Muscle layer of duodenum (tissue), 2 donors: ENCODE measurements at regions not wholly inside any gene's neighbourhood (a gene's known extent, or its start where the extent isn't known, plus 50 kb on each side); places are given as distances from the start of the nearest gene placed in this dataset.

ENCODE experiments used
- H3K27ac ChIP-seq: one replicate; pipeline ENCODE4 v1.7.0; 2013; ENCODE audit warnings: mild to moderate bottlenecking, low read length
- H3K27me3 ChIP-seq: one replicate; pipeline ENCODE4 v1.7.0; 2013; ENCODE audit warnings: low read depth, mild to moderate bottlenecking, control low read depth, low read length
- H3K36me3 ChIP-seq, 2 donors: one replicate each; pipeline ENCODE4 v1.7.0; 2013; ENCODE audit warnings: low read length in 2 of 2, control low read depth in 1 of 2, mild to moderate bottlenecking in 1 of 2; ENCODE audit not compliant: insufficient read depth in 2 of 2, control insufficient read depth in 1 of 2
- H3K4me1 ChIP-seq, 2 donors: one replicate each; pipeline ENCODE4 v1.7.0; 2013; ENCODE audit warnings: low read length in 2 of 2, mild to moderate bottlenecking in 2 of 2, control low read depth in 1 of 2, moderate library complexity in 1 of 2; ENCODE audit not compliant: insufficient read depth in 2 of 2, control insufficient read depth in 1 of 2
- H3K4me3 ChIP-seq, 2 donors: one replicate each; pipeline ENCODE4 v1.7.0; 2013; ENCODE audit warnings: low read length in 2 of 2, low read depth in 1 of 2, mild to moderate bottlenecking in 1 of 2
- H3K9me3 ChIP-seq, 2 donors: one replicate each; pipeline ENCODE4 v1.7.0; 2013; ENCODE audit warnings: low read length in 2 of 2, control low read depth in 1 of 2, mild to moderate bottlenecking in 1 of 2; ENCODE audit not compliant: control insufficient read depth in 1 of 2
- donor health status: healthy.

DNA sequence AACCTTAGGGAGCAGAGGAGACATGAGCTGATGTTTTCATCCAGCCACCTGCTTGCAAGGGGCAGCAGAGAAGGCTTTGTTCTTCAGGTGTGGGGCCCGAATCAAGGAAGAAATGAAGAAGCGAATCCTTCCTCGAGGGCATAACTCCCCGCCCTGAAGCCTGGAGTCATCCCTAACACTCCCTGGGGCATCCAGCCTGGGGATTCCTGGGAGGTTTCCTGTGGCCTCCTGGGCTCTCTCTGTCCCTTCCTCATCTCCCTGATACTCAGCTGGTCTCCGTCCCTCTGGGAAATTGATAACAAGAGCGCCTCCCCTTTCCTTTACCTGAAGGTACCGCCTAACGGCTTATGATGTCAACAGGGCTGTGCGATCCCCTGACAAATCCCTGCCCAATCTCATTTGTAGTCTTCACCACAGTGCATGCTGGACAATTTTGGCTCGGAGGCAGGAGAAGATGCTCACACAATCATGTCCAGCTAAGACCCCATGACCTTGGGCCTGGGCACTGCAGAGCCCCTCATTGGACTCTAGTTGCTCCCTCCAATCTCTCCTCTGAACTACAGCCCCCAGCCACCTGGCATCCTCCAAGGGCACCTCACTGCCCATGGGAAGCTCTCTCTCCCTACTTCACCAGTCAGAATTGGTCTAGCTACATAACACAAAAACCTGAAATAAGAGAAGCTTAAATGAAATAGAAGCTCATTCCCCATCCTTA lies 80.6 kb upstream of the RTL6 start:
- Histone ChIP-seq H3K4me1 (no peaks in the 10 kb centered on the region), H3K27ac (no peak overlapping the region), H3K27me3 (peaks cover 4% of the 10 kb centered on the region), H3K9me3 (no peaks in the 10 kb centered on the region), H3K4me3 (no peak overlapping the region), H3K36me3 (no peaks in the 10 kb centered on the region)

GRCh38 chr22:44578110-44578457 lies 80.1 kb upstream of the RTL6 start:
- H3K36me3 ChIP-seq: no peaks in the 10 kb centered on the region

GRCh38 chr22:44577391-44578109 lies 79.5 kb upstream of the RTL6 start:
- Histone ChIP-seq H3K36me3 (no peaks in the 10 kb centered on the region), H3K27me3 (peaks cover 4% of the 10 kb centered on the region), H3K9me3 (no peaks in the 10 kb centered on the region), H3K27ac (no peak overlapping the region), H3K4me3 (no peak overlapping the region), H3K4me1 (no peaks in the 10 kb centered on the region)

More at GRCh38 chr22:44578110-44578457, 80.1 kb upstream of the RTL6 start:
- Histone ChIP-seq H3K4me1 (no peaks in the 10 kb centered on the region), H3K27me3 (peaks cover 4% of the 10 kb centered on the region), H3K4me3 (no peak overlapping the region), H3K9me3 (no peaks in the 10 kb centered on the region), H3K27ac (no peak overlapping the region)

GRCh38 chr22:44576311-44577260 lies 78.6 kb upstream of the RTL6 start:
- H3K36me3 ChIP-seq: no peaks in the 10 kb centered on the region
- H3K4me1 ChIP-seq: no peaks in the 10 kb centered on the region
- no peak overlapping the region for H3K4me3 ChIP-seq
- H3K27me3 ChIP-seq: peaks cover 4% of the 10 kb centered on the region
- H3K9me3 ChIP-seq: no peaks in the 10 kb centered on the region
- H3K27ac ChIP-seq: no peak overlapping the region

DNA sequence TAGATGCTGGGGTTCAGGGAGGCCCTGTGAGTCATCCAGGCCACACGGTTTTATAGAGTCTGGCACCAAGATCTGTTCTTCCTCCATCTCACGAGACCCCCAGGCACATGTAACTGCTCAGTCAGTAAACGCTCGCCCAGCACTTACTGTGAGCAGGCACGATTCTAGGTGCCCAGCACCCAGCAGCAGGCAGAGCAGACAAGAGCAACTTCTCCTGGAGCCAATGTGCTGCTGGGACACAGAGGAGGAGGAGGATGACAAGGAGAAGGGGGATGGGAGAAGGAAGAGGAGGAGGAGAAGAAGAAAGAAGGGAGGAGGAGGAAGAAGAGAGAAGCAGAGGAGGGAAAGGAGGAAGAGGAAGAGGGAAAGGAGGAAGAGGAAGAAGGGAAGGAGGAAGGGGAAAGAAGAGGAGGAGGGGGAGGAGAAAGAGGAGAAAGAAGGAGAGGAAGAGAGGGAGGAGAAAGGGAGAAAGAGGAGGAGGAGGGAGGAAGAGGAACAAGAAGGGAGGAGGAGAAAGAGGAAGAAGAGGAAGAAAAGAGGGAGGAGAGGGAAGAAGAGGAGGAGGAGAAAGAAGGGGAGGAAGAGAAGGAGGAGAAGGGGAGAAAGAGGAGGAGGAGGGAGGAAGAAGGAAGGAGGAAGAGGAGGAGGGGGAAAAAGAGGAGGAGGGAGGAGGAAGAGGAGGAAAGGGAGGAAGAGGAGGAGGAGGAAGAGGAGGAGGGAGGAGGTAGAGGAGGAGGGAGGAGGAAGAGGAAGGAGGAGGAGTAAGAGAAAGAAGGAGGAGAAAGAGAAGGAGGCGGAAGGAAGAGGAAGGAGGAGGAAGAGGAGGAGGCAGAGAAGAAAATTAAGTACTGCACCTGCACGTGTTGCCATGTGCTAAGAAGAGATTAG lies 77.6 kb upstream of the RTL6 start:
- Histone ChIP-seq H3K27me3 (peaks cover 4% of the 10 kb centered on the region), H3K27ac (no peak overlapping the region), H3K4me3 (no peak overlapping the region), H3K9me3 (no peaks in the 10 kb centered on the region), H3K36me3 (no peaks in the 10 kb centered on the region), H3K4me1 (no peaks in the 10 kb centered on the region)

GRCh38 chr22:44574640-44575380 lies 76.8 kb upstream of the RTL6 start:
- Histone ChIP-seq H3K27me3 (peaks cover 4% of the 10 kb centered on the region), H3K36me3 (no peaks in the 10 kb centered on the region), H3K4me1 (no peaks in the 10 kb centered on the region), H3K4me3 (no peak overlapping the region), H3K9me3 (peaks cover 0 to 6% of the 10 kb centered on the region in 2 donors), H3K27ac (no peak overlapping the region)

- H3K4me1 ChIP-seq: no peaks in the 10 kb centered on the region
- peaks cover 0 to 6% of the 10 kb centered on the region in 2 donors for H3K9me3 ChIP-seq
- H3K27me3 ChIP-seq: peaks cover 4% of the 10 kb centered on the region
- H3K36me3 ChIP-seq: no peaks in the 10 kb centered on the region
- H3K4me3 ChIP-seq: no peak overlapping the region
- no peak overlapping the region for H3K27ac ChIP-seq
These were observed 76.1 kb upstream of the RTL6 start for GRCh38 chr22:44574057-44574639.

- no peaks in the 10 kb centered on the region for H3K36me3 ChIP-seq
- H3K27me3 ChIP-seq: peaks cover 3% of the 10 kb centered on the region
- no peak overlapping the region for H3K27ac ChIP-seq
- H3K4me1 ChIP-seq: no peaks in the 10 kb centered on the region
- H3K4me3 ChIP-seq: no peak overlapping the region
- peaks cover 0 to 6% of the 10 kb centered on the region in 2 donors for H3K9me3 ChIP-seq
These were observed 75.4 kb upstream of the RTL6 start for GRCh38 chr22:44573451-44573850.

DNA sequence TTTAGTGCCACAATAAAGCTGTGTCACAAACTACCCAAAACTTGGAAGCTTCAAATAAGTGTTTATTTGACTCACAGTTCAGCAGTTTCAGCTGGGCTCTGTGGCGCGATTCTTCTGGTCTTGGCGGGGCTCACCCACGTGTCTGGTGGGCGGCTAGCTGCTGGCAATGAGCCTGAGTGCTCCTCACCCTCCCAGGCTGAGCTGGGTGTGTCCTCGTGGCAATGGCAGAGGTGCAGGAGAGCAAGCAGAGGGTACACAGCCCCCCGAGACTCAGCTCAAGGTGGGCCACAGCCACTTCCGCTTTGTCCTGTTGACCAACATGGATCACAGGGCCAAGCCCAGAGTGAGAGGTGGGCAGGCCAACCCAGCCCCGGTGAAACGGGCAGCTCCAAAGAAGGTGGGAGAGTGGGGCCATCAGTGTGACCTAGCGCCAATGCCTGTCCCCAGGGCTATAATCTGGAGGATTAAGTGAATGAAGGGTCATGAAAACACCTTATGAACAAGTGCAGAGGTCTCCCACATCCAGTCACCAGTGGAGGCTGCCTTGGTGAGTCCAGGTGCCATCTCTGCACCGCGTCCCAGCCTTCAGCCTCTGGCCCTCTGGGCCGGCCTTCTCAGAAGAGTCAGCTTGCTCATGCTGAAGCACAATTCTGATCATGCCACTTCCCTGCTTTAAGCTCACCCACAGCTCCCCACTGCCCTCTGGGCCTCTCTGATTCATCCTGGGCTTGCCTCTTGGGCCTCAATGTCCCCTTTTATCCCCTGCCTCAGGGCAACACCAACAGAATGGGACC lies 74.6 kb upstream of the RTL6 start:
- Histone ChIP-seq H3K4me1 (no peaks in the 10 kb centered on the region), H3K9me3 (peaks cover 0 to 6% of the 10 kb centered on the region in 2 donors), H3K36me3 (no peaks in the 10 kb centered on the region), H3K4me3 (no peak overlapping the region), H3K27ac (no peak overlapping the region), H3K27me3 (no peaks in the 10 kb centered on the region)
